ENCODE measurements at regions not wholly inside any gene's neighbourhood (a gene's known extent, or its start where the extent isn't known, plus 50 kb on each side); places are given as distances from the start of the nearest gene placed in this dataset.

DNA sequence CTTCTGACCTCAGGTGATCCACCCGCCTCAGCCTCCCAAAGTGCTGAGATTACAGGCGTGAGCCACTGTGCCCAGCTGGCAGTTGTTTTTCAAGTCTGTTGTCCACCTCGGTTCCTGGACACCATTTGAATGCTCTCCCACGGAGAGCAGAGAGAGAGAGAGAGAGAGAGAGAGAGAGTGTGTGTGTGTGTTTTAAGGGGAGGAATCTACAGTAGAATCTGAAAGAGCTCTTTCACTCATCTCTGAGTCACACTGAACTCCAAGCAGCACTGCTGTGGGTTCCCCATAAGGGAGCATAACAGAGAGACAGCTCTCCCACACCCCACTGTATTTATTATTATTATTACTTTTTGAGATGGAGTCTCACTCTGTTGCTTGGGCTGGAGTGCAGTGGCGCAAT lies 156.6 kb downstream of the RPLP1 start:
- TF ChIP-seq GATA2 (CRISPR knock-in tag; IDR thresholded peaks at IDR 0.05) (no peak), FOXM1 (IDR thresholded peaks at IDR 0.05; ENCODE audit: low read depth) (no peak)
- TF ChIP-seq, protein P1, sequence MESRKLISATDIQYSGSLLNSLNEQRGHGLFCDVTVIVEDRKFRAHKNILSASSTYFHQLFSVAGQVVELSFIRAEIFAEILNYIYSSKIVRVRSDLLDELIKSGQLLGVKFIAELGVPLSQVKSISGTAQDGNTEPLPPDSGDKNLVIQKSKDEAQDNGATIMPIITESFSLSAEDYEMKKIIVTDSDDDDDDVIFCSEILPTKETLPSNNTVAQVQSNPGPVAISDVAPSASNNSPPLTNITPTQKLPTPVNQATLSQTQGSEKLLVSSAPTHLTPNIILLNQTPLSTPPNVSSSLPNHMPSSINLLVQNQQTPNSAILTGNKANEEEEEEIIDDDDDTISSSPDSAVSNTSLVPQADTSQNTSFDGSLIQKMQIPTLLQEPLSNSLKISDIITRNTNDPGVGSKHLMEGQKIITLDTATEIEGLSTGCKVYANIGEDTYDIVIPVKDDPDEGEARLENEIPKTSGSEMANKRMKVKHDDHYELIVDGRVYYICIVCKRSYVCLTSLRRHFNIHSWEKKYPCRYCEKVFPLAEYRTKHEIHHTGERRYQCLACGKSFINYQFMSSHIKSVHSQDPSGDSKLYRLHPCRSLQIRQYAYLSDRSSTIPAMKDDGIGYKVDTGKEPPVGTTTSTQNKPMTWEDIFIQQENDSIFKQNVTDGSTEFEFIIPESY (IDR thresholded peaks at IDR 0.05; ENCODE audit: borderline replicate concordance, low read depth) = no peak

Measured in SK-N-SH (cell line).